ENCODE measurements at regions not wholly inside any gene's neighbourhood (a gene's known extent, or its start where the extent isn't known, plus 50 kb on each side); places are given as distances from the start of the nearest gene placed in this dataset.

DNA sequence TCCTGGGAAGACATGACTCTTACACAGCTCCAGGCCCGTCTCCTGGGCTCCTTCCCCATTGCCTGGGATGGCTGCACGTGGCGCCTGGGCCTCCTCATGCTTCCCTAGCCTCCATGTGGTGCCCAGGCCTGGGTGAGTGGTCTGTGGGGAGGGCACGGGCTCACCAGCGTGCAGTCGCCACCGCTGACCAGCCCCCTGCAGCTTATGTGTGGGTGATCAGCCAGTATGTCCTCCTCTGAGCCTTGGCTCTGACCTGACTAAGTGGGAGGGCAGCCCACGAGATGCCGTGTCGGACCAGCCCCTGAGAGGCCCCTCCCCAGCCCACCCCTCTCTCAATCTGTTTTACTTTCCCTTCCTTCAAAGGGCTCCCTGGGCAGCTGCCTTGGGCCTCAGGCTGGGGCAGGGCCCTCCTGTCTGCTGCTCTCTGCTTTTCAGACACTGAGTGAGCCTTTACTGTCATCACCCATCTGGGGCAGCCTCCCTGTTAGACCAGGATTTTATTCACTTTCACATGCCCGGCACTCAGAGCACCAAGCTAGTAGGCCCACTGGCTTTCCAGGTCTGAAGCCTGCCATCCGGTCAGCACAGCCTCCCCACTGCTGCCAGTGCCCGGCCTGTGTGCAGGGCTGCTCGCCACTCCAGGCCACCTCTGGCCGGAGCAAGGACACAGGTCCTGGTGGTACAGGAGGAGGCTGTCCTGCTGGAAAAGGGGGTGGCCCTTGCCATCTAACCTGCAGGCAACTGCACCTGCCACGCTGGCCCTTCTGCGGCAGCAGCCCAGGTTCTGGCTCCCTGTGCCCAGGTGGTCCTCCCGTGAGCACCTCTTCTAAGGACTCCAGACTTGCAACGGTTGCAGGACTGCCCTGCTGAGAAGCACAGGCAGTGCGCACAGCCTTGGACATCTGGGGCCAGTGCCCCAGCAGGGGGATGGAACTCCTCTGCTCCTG lies 84.9 kb upstream of the HPCAL1 start:
- 94 to 97% (median 95%) methylated on average over 11 to 20 of the region's 20 CpGs for WGBS, 4 donors
- DNase-seq (peak in 2 of 5 donors; percentile 20 to 40), ATAC-seq (no peak)
- TF ChIP-seq, protein P1, sequence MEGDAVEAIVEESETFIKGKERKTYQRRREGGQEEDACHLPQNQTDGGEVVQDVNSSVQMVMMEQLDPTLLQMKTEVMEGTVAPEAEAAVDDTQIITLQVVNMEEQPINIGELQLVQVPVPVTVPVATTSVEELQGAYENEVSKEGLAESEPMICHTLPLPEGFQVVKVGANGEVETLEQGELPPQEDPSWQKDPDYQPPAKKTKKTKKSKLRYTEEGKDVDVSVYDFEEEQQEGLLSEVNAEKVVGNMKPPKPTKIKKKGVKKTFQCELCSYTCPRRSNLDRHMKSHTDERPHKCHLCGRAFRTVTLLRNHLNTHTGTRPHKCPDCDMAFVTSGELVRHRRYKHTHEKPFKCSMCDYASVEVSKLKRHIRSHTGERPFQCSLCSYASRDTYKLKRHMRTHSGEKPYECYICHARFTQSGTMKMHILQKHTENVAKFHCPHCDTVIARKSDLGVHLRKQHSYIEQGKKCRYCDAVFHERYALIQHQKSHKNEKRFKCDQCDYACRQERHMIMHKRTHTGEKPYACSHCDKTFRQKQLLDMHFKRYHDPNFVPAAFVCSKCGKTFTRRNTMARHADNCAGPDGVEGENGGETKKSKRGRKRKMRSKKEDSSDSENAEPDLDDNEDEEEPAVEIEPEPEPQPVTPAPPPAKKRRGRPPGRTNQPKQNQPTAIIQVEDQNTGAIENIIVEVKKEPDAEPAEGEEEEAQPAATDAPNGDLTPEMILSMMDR (IDR thresholded peaks at IDR 0.05): no peak
- no peak for TF ChIP-seq POLR2A (IDR thresholded peaks at IDR 0.05)
- Histone ChIP-seq H3K4me1 (peaks cover 0 to 9% (median 0%) of the 10 kb centered on the region in 12 donors), H3K36me3 (no peaks in the 10 kb centered on the region), H3K27me3 (peaks cover 0 to 4% (median 0%) of the 10 kb centered on the region in 9 donors), H3K9me3 (no peaks in the 10 kb centered on the region), H3K27ac (no peak overlapping the region), H3K4me3 (no peak overlapping the region)
- intact Hi-C loops (cut with DNase I): no loop called here

DNA sequence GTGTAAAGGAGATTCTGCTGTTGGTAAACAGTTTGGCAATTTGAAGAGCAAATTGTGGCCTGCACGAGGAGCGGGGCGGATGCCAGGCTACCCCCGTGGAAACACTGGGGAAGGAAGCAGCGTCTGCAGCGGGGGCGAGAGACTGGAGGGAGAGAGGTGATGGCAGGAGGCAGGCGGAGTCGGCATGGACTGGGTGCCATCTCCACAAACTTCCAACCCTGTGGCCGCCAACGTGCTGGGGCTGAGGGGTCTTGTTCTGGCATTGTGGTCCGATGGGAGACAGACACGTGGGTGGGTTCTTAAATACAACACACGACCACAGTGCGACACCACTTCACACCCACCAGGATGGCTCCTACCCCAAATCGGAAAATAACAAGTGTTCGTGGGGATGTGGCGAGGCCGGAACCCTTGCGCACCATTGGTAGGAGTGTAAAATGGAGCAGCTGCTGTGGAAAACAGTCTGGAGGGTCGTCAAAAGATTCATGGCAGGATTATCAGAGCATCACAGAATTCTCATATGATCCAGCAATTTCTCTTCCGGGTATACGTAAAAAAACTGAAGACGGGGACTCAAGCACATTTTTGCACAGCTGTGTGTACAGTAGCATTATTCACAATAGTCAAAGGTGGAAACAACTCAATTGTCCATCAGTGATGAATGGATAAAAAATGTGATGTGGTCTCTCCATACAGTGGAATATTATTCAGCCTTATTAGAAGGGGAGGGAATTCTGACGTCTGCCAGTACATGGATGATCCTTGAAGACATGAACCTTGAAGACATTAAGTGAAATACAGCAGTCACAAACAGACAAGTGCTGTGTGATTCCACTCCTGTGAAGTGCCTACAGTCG lies 82.4 kb upstream of the HPCAL1 start:
- intact Hi-C loops (cut with DNase I): no loop called here
- H3K27me3 ChIP-seq: peaks cover 0 to 4% (median 0%) of the 10 kb centered on the region in 9 donors
- ATAC-seq: no peak
- no peaks in the 10 kb centered on the region for H3K9me3 ChIP-seq
- H3K4me3 ChIP-seq: no peak overlapping the region
- TF ChIP-seq, protein P1 (IDR thresholded peaks at IDR 0.05): no peak
- TF ChIP-seq POLR2A (IDR thresholded peaks at IDR 0.05): no peak
- peak in 1 of 5 donors; percentile 43 for DNase-seq
- peaks cover 0 to 9% (median 0%) of the 10 kb centered on the region in 12 donors for H3K4me1 ChIP-seq
- 88 to 90% (median 89%) methylated on average over 26 of the region's 26 CpGs for WGBS, 4 donors
- no peaks in the 10 kb centered on the region for H3K36me3 ChIP-seq
- no peak overlapping the region for H3K27ac ChIP-seq

DNA sequence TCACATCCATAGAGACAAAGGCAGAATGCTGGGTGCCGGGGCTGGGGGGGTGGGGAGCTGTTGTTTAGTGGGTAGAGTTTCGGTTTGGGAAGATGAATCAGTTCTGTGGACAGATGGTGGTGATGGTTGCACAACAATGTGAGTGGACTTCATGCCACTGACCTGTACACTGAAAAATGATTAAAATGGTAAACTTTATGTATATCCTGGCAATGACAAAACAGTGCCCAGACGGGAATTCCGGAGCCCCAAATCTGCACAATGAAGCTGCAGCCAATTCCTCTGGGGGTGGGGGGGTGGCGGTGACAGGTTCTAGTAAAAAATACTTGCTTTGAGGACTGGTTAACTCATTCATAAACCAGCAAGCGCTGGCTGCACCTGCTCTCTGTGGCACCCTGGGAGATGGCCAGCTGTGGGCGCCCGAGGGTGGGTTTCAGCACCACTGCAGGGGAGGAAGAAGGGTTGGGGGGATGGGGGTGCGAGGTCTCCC lies 81.8 kb upstream of the HPCAL1 start:
- Histone ChIP-seq H3K4me1 (peaks cover 0 to 9% (median 0%) of the 10 kb centered on the region in 12 donors), H3K27ac (no peak overlapping the region), H3K4me3 (no peak overlapping the region), H3K36me3 (no peaks in the 10 kb centered on the region), H3K9me3 (no peaks in the 10 kb centered on the region), H3K27me3 (peaks cover 0 to 4% (median 0%) of the 10 kb centered on the region in 9 donors)
- DNase-seq (peak in 1 of 5 donors; percentile 51), ATAC-seq (no peak)
- 60 to 65% (median 63%) methylated on average over 9 of the region's 9 CpGs for WGBS, 4 donors
- no peak for TF ChIP-seq POLR2A (IDR thresholded peaks at IDR 0.05)
- TF ChIP-seq, protein P1 (IDR thresholded peaks at IDR 0.05): no peak
- intact Hi-C loops (cut with DNase I): no loop called here
